ENCODE measurements at regions not wholly inside any gene's neighbourhood (a gene's known extent, or its start where the extent isn't known, plus 50 kb on each side); places are given as distances from the start of the nearest gene placed in this dataset.

DNA sequence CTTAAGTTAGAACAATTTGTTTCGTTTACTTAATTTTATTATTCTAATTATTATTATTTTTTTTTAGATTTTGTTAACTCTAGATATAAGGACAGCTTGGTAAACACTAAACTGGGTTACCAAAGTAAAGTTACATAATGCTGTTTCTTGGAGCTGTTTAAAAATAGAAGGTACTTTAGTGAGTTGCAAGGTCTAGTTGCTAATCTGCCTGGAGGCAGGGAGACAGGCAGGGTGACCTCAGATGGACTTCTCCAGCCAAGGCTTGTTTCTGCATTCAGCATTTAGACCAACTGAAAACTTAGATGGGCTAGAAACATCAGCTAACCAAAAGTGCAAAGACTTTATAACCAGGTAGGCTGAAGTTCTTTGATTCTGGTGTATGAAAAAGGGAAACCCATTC, 336.4 kb upstream of the GRM7 start:
- no peak for TF ChIP-seq Cebpa-rat (IDR thresholded peaks at IDR 0.05)
- no peak overlapping the region for H3K4me3 ChIP-seq
- peaks cover 0 to 13% (median 0%) of the 10 kb centered on the region in 10 experiments; a peak in 5 of 20 replicates for H3K4me1 ChIP-seq
- no peaks in the 10 kb centered on the region for H3K9me3 ChIP-seq (replicated peaks in 1 of 11)
- no peak overlapping the region for H3K27ac ChIP-seq
- no peak overlapping the region for H3K9ac ChIP-seq
- H3K4me2 ChIP-seq, result no peak overlapping the region
- H3K27me3 ChIP-seq, result no peaks in the 10 kb centered on the region
- H3K36me3 ChIP-seq, result no peaks in the 10 kb centered on the region
- H4K20me1 ChIP-seq, result no peaks in the 10 kb centered on the region

DNA sequence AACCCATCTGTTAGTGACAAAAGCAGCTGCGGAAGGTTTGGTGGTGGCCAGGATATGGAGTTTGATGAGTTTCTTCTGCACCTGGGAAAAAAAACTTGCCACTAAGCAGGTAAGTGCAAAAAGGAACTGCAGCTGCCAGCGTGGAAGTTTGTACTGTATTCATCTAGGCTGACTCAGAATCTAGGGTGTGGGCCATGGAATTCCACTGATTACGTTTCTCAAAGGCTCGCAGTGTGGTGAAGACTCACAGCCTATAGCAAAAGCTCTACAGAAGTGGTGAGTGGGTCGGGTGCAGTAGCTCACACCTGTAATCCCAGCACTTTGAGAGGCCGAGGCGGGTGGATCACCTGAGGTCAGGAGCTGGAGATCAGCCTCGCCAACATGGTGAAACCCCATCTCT, 334.6 kb upstream of the GRM7 start:
- no peaks in the 10 kb centered on the region for H3K36me3 ChIP-seq

DNA sequence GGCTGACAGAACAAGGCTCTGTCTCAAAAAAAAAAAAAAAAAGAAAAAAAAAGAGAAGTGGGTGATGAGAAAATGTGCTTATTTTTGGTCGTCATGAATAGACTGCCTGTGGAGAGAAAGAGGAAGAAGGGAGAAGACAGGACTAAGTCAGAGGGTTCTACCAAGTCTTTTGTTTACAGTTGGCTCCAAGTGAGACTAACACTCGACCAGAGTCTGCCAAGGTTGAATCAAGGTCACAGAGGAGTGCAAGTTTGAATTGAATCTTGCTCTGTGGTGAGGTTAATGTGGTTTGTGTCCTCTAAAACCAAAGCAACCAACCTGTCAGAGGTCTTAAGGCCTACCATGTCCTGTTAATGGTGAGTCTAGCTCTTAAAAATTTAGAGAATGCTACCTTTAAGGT, 334.1 kb upstream of the GRM7 start:
- Histone ChIP-seq H3K27ac (peak overlapping the region in 4 of 11 experiments; percentile 30 to 68 (median 58); a peak in 8 of 22 replicates), H4K20me1 (no peaks in the 10 kb centered on the region), H3K36me3 (no peaks in the 10 kb centered on the region), H3K4me1 (peaks cover 0 to 13% (median 0%) of the 10 kb centered on the region in 10 experiments; a peak in 5 of 20 replicates), H3K4me2 (peak overlapping the region in 3 of 11 experiments; percentile 11 to 65 (median 27); a peak in 6 of 22 replicates), H3K9me3 (replicated peaks in 1 of 11) (no peaks in the 10 kb centered on the region), H3K9ac (no peak overlapping the region), H3K4me3 (no peak overlapping the region), H3K27me3 (no peaks in the 10 kb centered on the region)
- TF ChIP-seq Cebpa-rat (IDR thresholded peaks at IDR 0.05), result no peak

More for the DNA sequence above, 334.6 kb upstream of the GRM7 start:
- peaks cover 0 to 13% (median 0%) of the 10 kb centered on the region in 10 experiments; a peak in 5 of 20 replicates for H3K4me1 ChIP-seq
- no peak overlapping the region for H3K27ac ChIP-seq
- peak overlapping the region in 3 of 11 experiments; percentile 11 to 49 (median 17); a peak in 6 of 22 replicates for H3K4me2 ChIP-seq
- no peak for TF ChIP-seq Cebpa-rat (IDR thresholded peaks at IDR 0.05)
- no peak overlapping the region for H3K9ac ChIP-seq
- no peaks in the 10 kb centered on the region for H3K9me3 ChIP-seq (replicated peaks in 1 of 11)
- H3K27me3 ChIP-seq, result no peaks in the 10 kb centered on the region
- no peaks in the 10 kb centered on the region for H4K20me1 ChIP-seq
- H3K4me3 ChIP-seq, result no peak overlapping the region

DNA sequence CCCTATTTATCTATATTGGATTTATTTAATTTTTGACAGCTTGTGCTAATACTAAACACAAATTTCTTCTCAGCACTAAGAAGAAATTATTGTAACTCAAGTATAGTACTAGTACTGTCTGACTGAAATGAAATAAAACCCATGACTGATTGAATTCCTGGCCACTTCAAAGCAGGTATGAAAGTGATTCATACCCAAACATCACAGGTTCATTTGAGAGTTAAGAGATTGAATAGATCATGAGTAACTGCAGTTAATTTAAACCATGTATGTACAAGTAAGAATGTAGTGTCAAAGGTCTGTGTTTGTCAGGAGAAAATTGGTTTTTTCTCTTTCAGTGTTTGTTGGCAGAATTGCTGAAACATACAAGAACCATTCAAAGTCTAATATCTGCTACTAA, 332.0 kb upstream of the GRM7 start:
- TF ChIP-seq Cebpa-rat (IDR thresholded peaks at IDR 0.05), result no peak
- Histone ChIP-seq H4K20me1 (no peaks in the 10 kb centered on the region), H3K27ac (no peak overlapping the region), H3K9me3 (replicated peaks in 1 of 11) (no peaks in the 10 kb centered on the region), H3K36me3 (no peaks in the 10 kb centered on the region), H3K4me2 (no peak overlapping the region), H3K9ac (no peak overlapping the region), H3K4me3 (no peak overlapping the region), H3K4me1 (peaks cover 0 to 13% (median 0%) of the 10 kb centered on the region in 10 experiments; a peak in 5 of 20 replicates), H3K27me3 (no peaks in the 10 kb centered on the region)

DNA sequence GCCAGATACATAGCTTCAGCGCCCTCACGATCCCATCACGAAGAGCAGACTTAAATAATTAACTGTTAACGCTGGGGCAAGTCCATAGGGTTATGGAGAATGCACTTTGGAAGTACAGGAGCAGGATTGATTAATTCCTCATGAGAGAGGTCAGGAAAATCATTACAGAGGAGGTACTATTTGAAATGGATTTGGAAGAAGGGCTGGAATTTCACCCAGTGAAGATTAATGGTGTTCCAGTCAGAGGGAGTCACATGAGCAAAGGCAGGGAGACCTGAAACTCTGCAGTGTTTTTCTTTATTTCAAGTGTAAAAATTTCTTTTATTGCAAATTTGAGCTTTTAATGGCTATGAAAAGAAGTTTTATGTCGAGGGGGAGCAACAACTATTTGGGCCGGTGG, 329.8 kb upstream of the GRM7 start:
- H3K9me3 ChIP-seq (replicated peaks in 1 of 11), result no peaks in the 10 kb centered on the region
- no peaks in the 10 kb centered on the region for H3K36me3 ChIP-seq
- H3K9ac ChIP-seq, result no peak overlapping the region
- H3K4me2 ChIP-seq, result no peak overlapping the region
- no peak overlapping the region for H3K4me3 ChIP-seq
- no peaks in the 10 kb centered on the region for H4K20me1 ChIP-seq
- H3K4me1 ChIP-seq, result peaks cover 0 to 12% (median 0%) of the 10 kb centered on the region in 10 experiments; a peak in 5 of 20 replicates
- H3K27ac ChIP-seq, result no peak overlapping the region
- H3K27me3 ChIP-seq, result no peaks in the 10 kb centered on the region
- TF ChIP-seq Cebpa-rat (IDR thresholded peaks at IDR 0.05), result no peak

DNA sequence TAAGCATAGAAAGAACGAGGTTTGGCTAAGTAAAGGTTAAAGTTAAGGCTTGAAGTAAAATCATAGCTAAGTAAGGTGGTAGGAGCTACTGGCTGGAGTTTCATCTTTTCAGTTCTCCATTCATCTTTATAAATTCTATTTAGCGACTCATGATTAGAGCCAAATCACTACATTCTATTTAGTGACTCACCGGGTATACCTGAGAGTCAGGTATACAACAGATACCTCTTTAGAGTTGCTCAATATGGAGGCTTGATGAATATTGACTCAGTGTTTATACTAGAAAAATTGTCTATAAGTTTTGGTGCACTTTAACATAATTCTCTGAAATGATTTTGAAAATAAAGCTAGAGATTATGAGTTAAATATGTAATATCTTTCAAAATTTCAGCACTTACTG, 328.8 kb upstream of the GRM7 start:
- Histone ChIP-seq H3K4me3 (no peak overlapping the region), H3K9ac (no peak overlapping the region), H3K36me3 (no peaks in the 10 kb centered on the region), H3K27me3 (no peaks in the 10 kb centered on the region), H4K20me1 (no peaks in the 10 kb centered on the region), H3K9me3 (replicated peaks in 1 of 11) (no peaks in the 10 kb centered on the region), H3K27ac (no peak overlapping the region), H3K4me1 (peaks cover 0 to 3% (median 0%) of the 10 kb centered on the region in 10 experiments; a peak in 3 of 20 replicates), H3K4me2 (no peak overlapping the region)
- TF ChIP-seq Cebpa-rat (IDR thresholded peaks at IDR 0.05), result no peak

DNA sequence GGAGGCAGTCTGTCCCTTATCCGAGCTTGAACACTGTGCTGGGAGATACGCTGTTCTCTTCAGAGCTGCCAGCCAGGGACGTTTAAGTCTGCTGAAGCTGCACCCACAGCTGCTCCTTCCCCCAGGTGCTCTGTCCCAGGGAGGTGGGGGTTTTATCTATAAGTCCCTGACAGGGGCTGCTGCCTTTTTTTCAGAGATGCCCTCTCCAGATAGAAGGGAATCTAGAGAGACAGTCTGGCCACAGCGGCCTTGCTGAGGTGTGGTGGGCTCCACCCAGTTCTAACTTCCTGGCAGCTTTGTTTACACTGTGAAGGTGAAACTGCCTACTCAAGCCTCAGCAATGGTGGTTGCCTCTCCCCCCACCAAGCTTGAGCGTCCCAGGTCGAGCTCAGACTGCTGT, 319.9 kb upstream of the GRM7 start:
- H3K27me3 ChIP-seq, result no peaks in the 10 kb centered on the region
- no peak for TF ChIP-seq Cebpa-rat (IDR thresholded peaks at IDR 0.05)
- H3K27ac ChIP-seq, result no peak overlapping the region
- no peak overlapping the region for H3K4me3 ChIP-seq
- H3K36me3 ChIP-seq, result no peaks in the 10 kb centered on the region
- H4K20me1 ChIP-seq, result no peaks in the 10 kb centered on the region
- peaks cover 0 to 16% (median 6%) of the 10 kb centered on the region in 11 experiments; a peak in 6 of 22 replicates for H3K9me3 ChIP-seq (replicated peaks in 1 of 11)
- no peaks in the 10 kb centered on the region for H3K4me1 ChIP-seq
- H3K9ac ChIP-seq, result no peak overlapping the region
- H3K4me2 ChIP-seq, result 0 out of 22 replicates have a peak overlapping the region, but pooled peaks of 1 of the 11 experiments have one; percentile 7

DNA sequence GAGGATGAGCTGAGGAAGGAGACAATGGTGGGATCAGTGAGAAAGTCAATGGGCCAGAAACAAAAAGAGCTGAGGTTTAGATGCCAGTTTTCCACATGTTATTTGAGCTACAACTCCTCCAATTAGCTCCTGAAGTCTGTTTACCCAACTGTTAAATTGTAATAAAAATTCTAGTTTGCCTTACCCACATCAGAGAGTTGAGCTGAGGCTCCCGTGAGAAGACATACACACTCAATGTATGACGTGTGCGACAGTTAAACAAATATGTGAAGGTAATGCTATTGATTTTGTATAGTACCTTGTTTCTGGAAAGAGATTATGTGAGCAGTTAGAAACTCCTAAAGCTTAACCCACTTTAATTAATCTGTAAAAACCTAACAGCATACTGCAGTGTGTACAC, 318.1 kb upstream of the GRM7 start:
- no peak for TF ChIP-seq Cebpa-rat (IDR thresholded peaks at IDR 0.05)
- Histone ChIP-seq H3K9me3 (replicated peaks in 1 of 11) (peaks cover 0 to 16% (median 6%) of the 10 kb centered on the region in 11 experiments; a peak in 6 of 22 replicates), H3K9ac (no peak overlapping the region), H4K20me1 (no peaks in the 10 kb centered on the region), H3K36me3 (no peaks in the 10 kb centered on the region), H3K27ac (no peak overlapping the region), H3K4me2 (no peak overlapping the region), H3K4me3 (no peak overlapping the region), H3K27me3 (no peaks in the 10 kb centered on the region), H3K4me1 (no peaks in the 10 kb centered on the region)

DNA sequence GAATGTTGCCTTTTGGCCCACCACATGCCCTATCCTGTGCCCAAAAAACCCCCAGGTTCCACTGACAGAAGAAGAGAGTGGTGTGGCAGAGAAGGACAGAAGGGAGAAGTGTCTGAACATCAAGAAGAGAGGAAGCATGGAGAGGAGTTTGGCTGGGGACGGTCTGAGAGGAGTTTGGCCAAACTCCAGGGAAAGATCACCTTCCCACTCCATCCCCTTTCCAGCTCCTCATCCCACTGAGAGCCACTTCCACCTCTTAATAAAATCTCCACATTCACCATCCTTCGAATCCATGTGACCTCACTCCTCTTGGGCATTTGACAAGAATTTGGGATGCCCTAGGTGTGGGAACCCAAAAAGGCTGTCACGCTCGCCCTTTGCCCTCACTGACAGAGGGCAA, 311.6 kb upstream of the GRM7 start:
- Histone ChIP-seq H3K27me3 (no peaks in the 10 kb centered on the region), H3K27ac (no peak overlapping the region), H3K9me3 (replicated peaks in 1 of 11) (peaks cover 10 to 18% (median 15%) of the 10 kb centered on the region in 11 experiments; a peak in 21 of 22 replicates), H3K9ac (no peak overlapping the region), H3K4me2 (no peak overlapping the region), H3K36me3 (no peaks in the 10 kb centered on the region), H4K20me1 (no peaks in the 10 kb centered on the region), H3K4me1 (no peaks in the 10 kb centered on the region), H3K4me3 (no peak overlapping the region)
- TF ChIP-seq Cebpa-rat (IDR thresholded peaks at IDR 0.05), result no peak

DNA sequence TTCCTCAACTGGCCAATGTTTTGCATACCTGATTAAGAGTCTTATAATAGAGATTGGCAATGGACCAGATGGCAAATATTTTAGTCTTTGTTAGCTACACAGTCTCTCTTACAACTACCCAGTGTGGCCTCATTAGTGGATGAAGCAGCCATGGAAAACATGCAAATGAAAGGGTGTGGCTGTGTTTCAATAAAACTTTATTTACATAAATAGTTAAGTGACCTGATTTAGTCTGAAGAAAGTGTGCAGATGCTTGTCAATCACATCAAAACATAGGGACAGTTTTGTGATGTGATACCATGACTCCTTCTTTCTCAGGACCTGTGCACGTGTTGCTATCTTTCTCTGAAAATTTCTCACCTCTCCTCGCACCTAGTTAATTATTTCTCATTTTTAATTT, 309.8 kb upstream of the GRM7 start:
- Histone ChIP-seq H3K9me3 (replicated peaks in 1 of 11) (peaks cover 10 to 18% (median 15%) of the 10 kb centered on the region in 11 experiments; a peak in 21 of 22 replicates), H4K20me1 (no peaks in the 10 kb centered on the region), H3K27me3 (no peaks in the 10 kb centered on the region), H3K27ac (no peak overlapping the region), H3K4me2 (no peak overlapping the region), H3K9ac (no peak overlapping the region), H3K4me3 (no peak overlapping the region), H3K4me1 (no peaks in the 10 kb centered on the region), H3K36me3 (no peaks in the 10 kb centered on the region)
- TF ChIP-seq Cebpa-rat (IDR thresholded peaks at IDR 0.05), result no peak

Measured in BLaER1 treated with 17β-estradiol and CSF1 and Interleukin-3, amounts not matched to agents 10 nM and 100 nM (cell line).